Kidney (tissue), 13 donors: ENCODE measurements at regions not wholly inside any gene's neighbourhood (a gene's known extent, or its start where the extent isn't known, plus 50 kb on each side); places are given as distances from the start of the nearest gene placed in this dataset.

Experiments
- DNase-seq, 5 donors: peaks; one replicate each; pipeline ENCODE4 v3.0.0-alpha.2; 2013 to 2020
- FAIRE-seq: peaks from 2 replicates; lab custom pipeline; 2012; peaks lifted over from hg19 to GRCh38; lab: Jason Lieb, UNC
- H3K27ac ChIP-seq, 2 donors: one replicate each; pipeline ENCODE4 v1.7.0; 2013; ENCODE audit warnings: low read depth in 2 of 2, low read length in 2 of 2, inconsistent platforms in 1 of 2
- H3K27me3 ChIP-seq: one replicate; pipeline ENCODE4 v1.7.1; 2013; ENCODE audit warnings: low read length, inconsistent platforms; ENCODE audit not compliant: control insufficient read depth, insufficient read depth
- H3K36me3 ChIP-seq, 3 donors: one replicate each; pipeline versions ENCODE4 v1.7.0 to v1.7.1; 2013; ENCODE audit warnings: low read length in 3 of 3, control low read depth in 1 of 3, inconsistent platforms in 1 of 3; ENCODE audit not compliant: insufficient read depth in 3 of 3, control insufficient read depth in 2 of 3
- H3K4me1 ChIP-seq, 3 donors: one replicate each; pipeline versions ENCODE4 v1.7.0 to v1.7.1; 2013; ENCODE audit warnings: low read length in 3 of 3, inconsistent platforms in 1 of 3, low read depth in 1 of 3; ENCODE audit not compliant: control insufficient read depth in 2 of 3, insufficient read depth in 2 of 3
- H3K4me3 ChIP-seq, 3 donors: one replicate each; pipeline versions ENCODE4 v1.7.0 to v1.8.1; 2013; ENCODE audit warnings: low read length in 3 of 3, control low read depth in 1 of 3, inconsistent platforms in 1 of 3
- H3K9ac ChIP-seq, 3 donors: one replicate each; pipeline versions ENCODE4 v1.7.0 to v1.7.1; 2013; ENCODE audit warnings: low read length in 3 of 3, control low read depth in 1 of 3, inconsistent platforms in 1 of 3
- H3K9me3 ChIP-seq, 3 donors: one replicate each; pipeline versions ENCODE4 v1.7.0 to v1.7.1; 2013; ENCODE audit warnings: low read length in 3 of 3, control low read depth in 1 of 3, inconsistent platforms in 1 of 3; ENCODE audit not compliant: control insufficient read depth in 2 of 3, insufficient read depth in 1 of 3
- intact Hi-C: fragments of 100-400 bp; cut with DNase I; formaldehyde crosslinking; loops from one replicate; pipeline ENCODE4 v1.11.1; 2022
- TF ChIP-seq, protein P1 (sequence below): IDR thresholded peaks from 3 replicates; pipeline ENCODE4 v1.5.1; 2012; ENCODE audit warnings: mild to moderate bottlenecking, moderate library complexity, borderline replicate concordance; ENCODE audit not compliant: insufficient read depth; ENCODE audit errors: extremely low read depth
- donor health status: control.
- donor health status: control.
- donor health status: control.
- donor health status: control.
- donor health status: control.
- donor health status: DM: yes; HTN: yes; CAD: no.
- donor health status: Normal renal cell carcinoma (clear cell type).

- TF ChIP-seq, protein P1, sequence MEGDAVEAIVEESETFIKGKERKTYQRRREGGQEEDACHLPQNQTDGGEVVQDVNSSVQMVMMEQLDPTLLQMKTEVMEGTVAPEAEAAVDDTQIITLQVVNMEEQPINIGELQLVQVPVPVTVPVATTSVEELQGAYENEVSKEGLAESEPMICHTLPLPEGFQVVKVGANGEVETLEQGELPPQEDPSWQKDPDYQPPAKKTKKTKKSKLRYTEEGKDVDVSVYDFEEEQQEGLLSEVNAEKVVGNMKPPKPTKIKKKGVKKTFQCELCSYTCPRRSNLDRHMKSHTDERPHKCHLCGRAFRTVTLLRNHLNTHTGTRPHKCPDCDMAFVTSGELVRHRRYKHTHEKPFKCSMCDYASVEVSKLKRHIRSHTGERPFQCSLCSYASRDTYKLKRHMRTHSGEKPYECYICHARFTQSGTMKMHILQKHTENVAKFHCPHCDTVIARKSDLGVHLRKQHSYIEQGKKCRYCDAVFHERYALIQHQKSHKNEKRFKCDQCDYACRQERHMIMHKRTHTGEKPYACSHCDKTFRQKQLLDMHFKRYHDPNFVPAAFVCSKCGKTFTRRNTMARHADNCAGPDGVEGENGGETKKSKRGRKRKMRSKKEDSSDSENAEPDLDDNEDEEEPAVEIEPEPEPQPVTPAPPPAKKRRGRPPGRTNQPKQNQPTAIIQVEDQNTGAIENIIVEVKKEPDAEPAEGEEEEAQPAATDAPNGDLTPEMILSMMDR = no peak
- no peak for FAIRE-seq
- Histone ChIP-seq H3K4me3 (no peak overlapping the region), H3K9ac (no peak overlapping the region), H3K36me3 (no peaks in the 10 kb centered on the region), H3K27me3 (no peaks in the 10 kb centered on the region), H3K27ac (no peak overlapping the region), H3K4me1 (no peaks in the 10 kb centered on the region), H3K9me3 (no peaks in the 10 kb centered on the region)
- no peak for DNase-seq
- intact Hi-C loops = no loop called here
These were observed 368.6 kb downstream of the EIPR1 start for GRCh38 chr2:3009005-3009404.

- H3K27ac ChIP-seq = no peak overlapping the region
- intact Hi-C loops = no loop called here
- no peaks in the 10 kb centered on the region for H3K4me1 ChIP-seq
- no peaks in the 10 kb centered on the region for H3K27me3 ChIP-seq
- H3K9ac ChIP-seq = no peak overlapping the region
- H3K9me3 ChIP-seq = no peaks in the 10 kb centered on the region
- FAIRE-seq (no peak), DNase-seq (no peak)
- TF ChIP-seq, protein P1 = no peak
- H3K4me3 ChIP-seq = no peak overlapping the region
- no peaks in the 10 kb centered on the region for H3K36me3 ChIP-seq
These were observed 369.1 kb downstream of the EIPR1 start for GRCh38 chr2:3008561-3008960.

DNA sequence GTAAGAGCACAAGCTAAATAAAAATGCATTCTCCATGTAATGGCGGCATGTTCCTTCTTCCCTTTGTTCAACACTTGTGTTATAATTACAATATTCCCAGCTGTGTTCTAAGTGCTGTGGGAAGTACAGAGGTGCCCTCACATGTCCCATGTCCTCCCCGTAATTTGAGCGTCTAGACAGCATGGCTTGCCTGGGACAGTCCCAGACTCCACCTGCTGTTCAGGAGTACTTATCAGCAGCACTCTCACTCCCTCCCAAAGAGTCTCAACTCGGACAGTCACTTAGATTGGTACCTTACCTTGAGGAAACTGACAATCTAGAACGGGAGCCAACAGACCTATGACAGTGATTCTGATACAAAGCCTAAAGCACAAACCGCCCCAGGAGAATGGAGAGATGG is 370.5 kb downstream of the EIPR1 start:
- no peak overlapping the region for H3K4me3 ChIP-seq
- FAIRE-seq (no peak), DNase-seq (no peak)
- intact Hi-C loops = no loop called here
- no peaks in the 10 kb centered on the region for H3K36me3 ChIP-seq
- TF ChIP-seq, protein P1 = no peak
- H3K4me1 ChIP-seq = no peaks in the 10 kb centered on the region
- H3K27ac ChIP-seq = no peak overlapping the region
- no peaks in the 10 kb centered on the region for H3K27me3 ChIP-seq
- no peaks in the 10 kb centered on the region for H3K9me3 ChIP-seq
- no peak overlapping the region for H3K9ac ChIP-seq

DNA sequence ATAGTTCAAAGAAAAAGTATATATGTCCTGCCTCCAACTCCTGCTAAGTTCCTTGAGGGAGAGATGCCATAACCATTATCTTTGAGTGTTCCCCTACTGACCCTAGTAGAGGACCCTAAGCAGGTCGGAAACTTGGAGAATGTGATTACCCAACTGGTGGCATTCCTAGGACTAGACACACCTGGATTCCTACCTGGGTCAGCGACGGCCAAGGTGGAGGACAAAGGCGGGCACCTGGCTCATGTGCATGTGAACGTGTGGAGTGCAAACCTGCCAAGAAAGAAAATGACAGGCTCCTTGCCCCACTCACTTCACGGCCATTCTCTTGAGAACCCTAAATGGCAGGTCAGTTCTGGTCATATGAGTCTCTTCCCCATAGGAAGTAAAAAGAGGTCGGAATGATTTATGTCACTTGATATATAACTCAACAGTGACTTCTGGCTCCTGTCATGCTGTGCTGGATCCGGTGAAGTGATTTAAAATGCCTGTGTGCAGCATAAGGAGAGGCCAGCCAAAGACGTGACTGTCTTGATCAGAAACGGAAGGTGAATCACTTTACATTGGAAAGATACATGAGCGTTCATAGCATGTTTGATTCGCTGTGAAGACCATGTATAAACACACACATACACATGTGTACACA is 371.6 kb downstream of the EIPR1 start:
- Histone ChIP-seq H3K27me3 (no peaks in the 10 kb centered on the region), H3K9me3 (no peaks in the 10 kb centered on the region), H3K4me3 (no peak overlapping the region), H3K27ac (no peak overlapping the region), H3K9ac (no peak overlapping the region), H3K4me1 (no peaks in the 10 kb centered on the region), H3K36me3 (no peaks in the 10 kb centered on the region)
- intact Hi-C loops = no loop called here
- DNase-seq = peak in 1 of 5 donors; percentile 8
- TF ChIP-seq, protein P1 = no peak
- FAIRE-seq = no peak
